B cell (primary cell): ENCODE measurements at regions not wholly inside any gene's neighbourhood (a gene's known extent, or its start where the extent isn't known, plus 50 kb on each side); places are given as distances from the start of the nearest gene placed in this dataset.

ENCODE experiments used
- CTCF ChIP-seq: fragments of 200-600 bp; IDR thresholded peaks from one replicate; pipeline ENCODE4 v1.8.0; 2022; ENCODE audit warnings: antibody characterized with exemption, mild to moderate bottlenecking
- EZH2 ChIP-seq: IDR thresholded peaks from 2 replicates; pipeline ENCODE4 v1.6.1; 2012; ENCODE audit warnings: borderline replicate concordance, low read depth, mild to moderate bottlenecking, moderate library complexity, low read length; ENCODE audit not compliant: insufficient read depth, poor library complexity, severe bottlenecking

- TF ChIP-seq CTCF: no peak
- no peak for TF ChIP-seq EZH2
These were observed 291.1 kb upstream of the CLEC14A start for GRCh38 chr14:38546932-38547551.
